ENCODE measurements at regions not wholly inside any gene's neighbourhood (a gene's known extent, or its start where the extent isn't known, plus 50 kb on each side); places are given as distances from the start of the nearest gene placed in this dataset.

DNA sequence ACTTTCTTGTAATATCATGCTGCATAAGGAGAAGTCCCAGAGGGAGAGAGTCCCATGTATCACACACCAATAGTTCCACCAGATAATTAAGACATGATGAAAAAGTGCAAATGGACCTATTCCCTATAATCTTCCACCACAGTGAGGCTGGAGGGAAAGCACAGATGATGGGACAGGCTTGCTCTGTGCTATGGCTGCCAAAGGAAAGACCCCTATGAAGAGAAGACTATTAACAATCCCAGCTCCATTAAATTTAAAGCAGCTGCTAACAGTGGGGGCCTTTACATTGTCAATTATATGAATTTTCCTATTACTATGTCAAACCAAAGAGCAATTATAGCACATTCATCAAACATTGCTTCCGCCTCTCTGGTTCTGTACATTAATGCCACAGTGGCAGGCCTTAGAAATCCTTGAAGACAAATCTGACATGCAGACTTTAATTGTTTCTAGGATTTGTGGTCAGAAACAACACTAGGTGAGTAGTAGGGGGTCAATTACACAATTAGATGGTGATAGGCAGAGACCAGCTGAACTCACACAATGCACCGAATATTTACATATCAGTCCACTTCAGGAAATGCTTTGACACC is 551.3 kb downstream of the TLE1 start:
- Histone ChIP-seq H3K4me1 (ENCODE audit: control insufficient read depth, insufficient read depth, low read length) (no peaks in the 10 kb centered on the region), H4K20me1 (ENCODE audit: control insufficient read depth, insufficient read depth) (no peaks in the 10 kb centered on the region), H3K4me3 (no peak overlapping the region), H3K27ac (ENCODE audit: control insufficient read depth, insufficient read depth) (no peak overlapping the region), H3K4me2 (ENCODE audit: control insufficient read depth, insufficient read depth) (no peak overlapping the region), H3K79me2 (ENCODE audit: control insufficient read depth, insufficient read depth, low read length) (no peaks in the 10 kb centered on the region), H3K9ac (ENCODE audit: control insufficient read depth, insufficient read depth, low read length) (no peak overlapping the region), H2AFZ (ENCODE audit: control insufficient read depth, low read depth, low read length) (no peak overlapping the region), H3K27me3 (replicated peaks in 1 of 2; ENCODE audit: control insufficient read depth in 2 of 2, insufficient read depth in 2 of 2, low read length in 1 of 2) (no peaks in the 10 kb centered on the region), H3K9me3 (replicated peaks; ENCODE audit: control insufficient read depth, insufficient read depth, low read length) (no peaks in the 10 kb centered on the region), H3K36me3 (ENCODE audit: control insufficient read depth in 2 of 2, insufficient read depth in 2 of 2, low read length in 1 of 2) (no peaks in the 10 kb centered on the region)
- ATAC-seq (no peak), FAIRE-seq (no peak), DNase-seq (ENCODE audit: low read depth, low spot score) (no peak)
- no peak for TF ChIP-seq NFIC (IDR thresholded peaks at IDR 0.05; ENCODE audit: low read depth, low read length)
- TF ChIP-seq ESRRA (IDR thresholded peaks at IDR 0.05; ENCODE audit: low read length) = no peak
- TF ChIP-seq TARDBP (IDR thresholded peaks at IDR 0.05; ENCODE audit: borderline replicate concordance) = no peak
- no peak for TF ChIP-seq JUND (IDR thresholded peaks at IDR 0.05; ENCODE audit: low read depth, low read length)
- TF ChIP-seq CHD4 (IDR thresholded peaks at IDR 0.05) = no peak
- TF ChIP-seq RAD51 (IDR thresholded peaks at IDR 0.05) = no peak
- POLR2A ChIA-PET = no interaction called here
- WGBS (ENCODE audit: insufficient coverage, insufficient replicate concordance, low lambda C conversion rate, missing lambda C conversion rate) = 53% methylated on average over 2 of the region's 2 CpGs
- in situ Hi-C loops (cut with MboI) (no loop called here), intact Hi-C loops (cut with micrococcal nuclease; ENCODE audit: unreplicated experiment) (no loop called here)
- BruUV-seq (replicated peaks) = no TSS peak
- CTCF ChIA-PET = no interaction called here
- RAD21 ChIA-PET (ENCODE audit: unreplicated experiment) = no interaction called here
- SMC1A ChIA-PET (ENCODE audit: uncharacterized antibody, unreplicated experiment) = no interaction called here

DNA sequence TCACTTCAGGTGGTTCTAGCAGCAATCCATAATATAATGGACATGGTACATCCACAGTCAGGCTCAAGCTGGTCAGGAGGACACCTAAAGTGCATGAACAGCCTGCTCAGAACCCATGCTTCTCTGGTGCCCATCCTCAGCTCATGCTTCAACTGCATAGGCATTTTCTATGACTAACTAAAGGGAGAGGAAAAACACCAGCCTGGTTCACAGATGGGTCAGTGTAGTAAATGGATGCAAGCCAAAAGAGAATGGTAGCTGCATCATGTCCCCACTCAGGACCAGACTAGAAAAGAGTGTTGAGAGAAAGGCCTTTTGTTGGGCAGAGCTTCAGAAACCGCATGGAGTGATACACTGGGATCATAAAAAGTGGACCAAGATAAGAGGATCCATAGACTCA is 556.6 kb downstream of the TLE1 start:
- 6% methylated on average over 1 of the region's 1 CpG for WGBS (ENCODE audit: insufficient coverage, insufficient replicate concordance, low lambda C conversion rate, missing lambda C conversion rate)
- ChIA-PET RAD21 (ENCODE audit: unreplicated experiment) (no interaction called here), SMC1A (ENCODE audit: uncharacterized antibody, unreplicated experiment) (no interaction called here), POLR2A (no interaction called here), CTCF (no interaction called here)
- Histone ChIP-seq H2AFZ (ENCODE audit: control insufficient read depth, low read depth, low read length) (no peak overlapping the region), H3K27me3 (replicated peaks in 1 of 2; ENCODE audit: control insufficient read depth in 2 of 2, insufficient read depth in 2 of 2, low read length in 1 of 2) (no peaks in the 10 kb centered on the region), H3K79me2 (ENCODE audit: control insufficient read depth, insufficient read depth, low read length) (no peaks in the 10 kb centered on the region), H3K4me2 (ENCODE audit: control insufficient read depth, insufficient read depth) (no peak overlapping the region), H3K4me1 (ENCODE audit: control insufficient read depth, insufficient read depth, low read length) (no peaks in the 10 kb centered on the region), H3K9me3 (replicated peaks; ENCODE audit: control insufficient read depth, insufficient read depth, low read length) (no peaks in the 10 kb centered on the region), H3K9ac (ENCODE audit: control insufficient read depth, insufficient read depth, low read length) (no peak overlapping the region), H3K4me3 (no peak overlapping the region), H3K27ac (ENCODE audit: control insufficient read depth, insufficient read depth) (no peak overlapping the region), H3K36me3 (ENCODE audit: control insufficient read depth in 2 of 2, insufficient read depth in 2 of 2, low read length in 1 of 2) (no peaks in the 10 kb centered on the region), H4K20me1 (ENCODE audit: control insufficient read depth, insufficient read depth) (no peaks in the 10 kb centered on the region)
- FAIRE-seq (no peak), ATAC-seq (no peak), DNase-seq (ENCODE audit: low read depth, low spot score) (no peak)
- intact Hi-C loops (cut with micrococcal nuclease; ENCODE audit: unreplicated experiment) (no loop called here), in situ Hi-C loops (cut with MboI) (no loop called here)
- no TSS peak for BruUV-seq (replicated peaks)
- TF ChIP-seq SIN3A (IDR thresholded peaks at IDR 0.05; ENCODE audit: low read depth, low read length) (no peak), CBFB (IDR thresholded peaks at IDR 0.05; ENCODE audit: low read depth) (no peak), TCF3 (IDR thresholded peaks at IDR 0.05; ENCODE audit: borderline replicate concordance, insufficient read depth, low read depth, low read length) (no peak), IKZF2 (IDR thresholded peaks at IDR 0.05) (no peak), RAD51 (IDR thresholded peaks at IDR 0.05) (no peak), YBX1 (IDR thresholded peaks at IDR 0.05) (no peak), BCL11A (IDR thresholded peaks at IDR 0.05; ENCODE audit: low read depth, low read length) (no peak), MYC (IDR thresholded peaks at IDR 0.05; ENCODE audit: insufficient read depth, insufficient read length, insufficient replicate concordance, low read length, severe bottlenecking) (no peak), TBL1XR1 (IDR thresholded peaks at IDR 0.05; ENCODE audit: low read depth, low read length) (no peak), SREBF1 (IDR thresholded peaks at IDR 0.05; ENCODE audit: low read length) (no peak), NFIC (IDR thresholded peaks at IDR 0.05; ENCODE audit: low read depth, low read length) (no peak), NFYA (IDR thresholded peaks at IDR 0.05; ENCODE audit: borderline replicate concordance, low read depth, low read length) (no peak), BACH1 (IDR thresholded peaks at IDR 0.05; ENCODE audit: borderline replicate concordance) (no peak), ZNF274 (IDR thresholded peaks at IDR 0.05; ENCODE audit: insufficient read depth, insufficient read length) (no peak), ESRRA (IDR thresholded peaks at IDR 0.05; ENCODE audit: low read length) (no peak), WRNIP1 (IDR thresholded peaks at IDR 0.05; ENCODE audit: borderline replicate concordance, low read depth, low read length) (no peak), ZNF217 (IDR thresholded peaks at IDR 0.05) (no peak)
- TF ChIP-seq, protein P1, sequence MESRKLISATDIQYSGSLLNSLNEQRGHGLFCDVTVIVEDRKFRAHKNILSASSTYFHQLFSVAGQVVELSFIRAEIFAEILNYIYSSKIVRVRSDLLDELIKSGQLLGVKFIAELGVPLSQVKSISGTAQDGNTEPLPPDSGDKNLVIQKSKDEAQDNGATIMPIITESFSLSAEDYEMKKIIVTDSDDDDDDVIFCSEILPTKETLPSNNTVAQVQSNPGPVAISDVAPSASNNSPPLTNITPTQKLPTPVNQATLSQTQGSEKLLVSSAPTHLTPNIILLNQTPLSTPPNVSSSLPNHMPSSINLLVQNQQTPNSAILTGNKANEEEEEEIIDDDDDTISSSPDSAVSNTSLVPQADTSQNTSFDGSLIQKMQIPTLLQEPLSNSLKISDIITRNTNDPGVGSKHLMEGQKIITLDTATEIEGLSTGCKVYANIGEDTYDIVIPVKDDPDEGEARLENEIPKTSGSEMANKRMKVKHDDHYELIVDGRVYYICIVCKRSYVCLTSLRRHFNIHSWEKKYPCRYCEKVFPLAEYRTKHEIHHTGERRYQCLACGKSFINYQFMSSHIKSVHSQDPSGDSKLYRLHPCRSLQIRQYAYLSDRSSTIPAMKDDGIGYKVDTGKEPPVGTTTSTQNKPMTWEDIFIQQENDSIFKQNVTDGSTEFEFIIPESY (IDR thresholded peaks at IDR 0.05) = no peak

All from GM12878 (cell line).